ENCODE measurements at regions not wholly inside any gene's neighbourhood (a gene's known extent, or its start where the extent isn't known, plus 50 kb on each side); places are given as distances from the start of the nearest gene placed in this dataset.

- TF ChIP-seq, protein P1, sequence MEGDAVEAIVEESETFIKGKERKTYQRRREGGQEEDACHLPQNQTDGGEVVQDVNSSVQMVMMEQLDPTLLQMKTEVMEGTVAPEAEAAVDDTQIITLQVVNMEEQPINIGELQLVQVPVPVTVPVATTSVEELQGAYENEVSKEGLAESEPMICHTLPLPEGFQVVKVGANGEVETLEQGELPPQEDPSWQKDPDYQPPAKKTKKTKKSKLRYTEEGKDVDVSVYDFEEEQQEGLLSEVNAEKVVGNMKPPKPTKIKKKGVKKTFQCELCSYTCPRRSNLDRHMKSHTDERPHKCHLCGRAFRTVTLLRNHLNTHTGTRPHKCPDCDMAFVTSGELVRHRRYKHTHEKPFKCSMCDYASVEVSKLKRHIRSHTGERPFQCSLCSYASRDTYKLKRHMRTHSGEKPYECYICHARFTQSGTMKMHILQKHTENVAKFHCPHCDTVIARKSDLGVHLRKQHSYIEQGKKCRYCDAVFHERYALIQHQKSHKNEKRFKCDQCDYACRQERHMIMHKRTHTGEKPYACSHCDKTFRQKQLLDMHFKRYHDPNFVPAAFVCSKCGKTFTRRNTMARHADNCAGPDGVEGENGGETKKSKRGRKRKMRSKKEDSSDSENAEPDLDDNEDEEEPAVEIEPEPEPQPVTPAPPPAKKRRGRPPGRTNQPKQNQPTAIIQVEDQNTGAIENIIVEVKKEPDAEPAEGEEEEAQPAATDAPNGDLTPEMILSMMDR (IDR thresholded peaks at IDR 0.05) = no peak
- TF ChIP-seq POLR2AphosphoS5 (IDR thresholded peaks at IDR 0.05; ENCODE audit: low read depth, low read length) (no peak), TCF7L2 (IDR thresholded peaks at IDR 0.05; ENCODE audit: low read depth, low read length) (no peak), SIN3A (IDR thresholded peaks at IDR 0.05; ENCODE audit: borderline replicate concordance, insufficient read depth, low read depth, low read length) (no peak)
- TF ChIP-seq, protein P2, sequence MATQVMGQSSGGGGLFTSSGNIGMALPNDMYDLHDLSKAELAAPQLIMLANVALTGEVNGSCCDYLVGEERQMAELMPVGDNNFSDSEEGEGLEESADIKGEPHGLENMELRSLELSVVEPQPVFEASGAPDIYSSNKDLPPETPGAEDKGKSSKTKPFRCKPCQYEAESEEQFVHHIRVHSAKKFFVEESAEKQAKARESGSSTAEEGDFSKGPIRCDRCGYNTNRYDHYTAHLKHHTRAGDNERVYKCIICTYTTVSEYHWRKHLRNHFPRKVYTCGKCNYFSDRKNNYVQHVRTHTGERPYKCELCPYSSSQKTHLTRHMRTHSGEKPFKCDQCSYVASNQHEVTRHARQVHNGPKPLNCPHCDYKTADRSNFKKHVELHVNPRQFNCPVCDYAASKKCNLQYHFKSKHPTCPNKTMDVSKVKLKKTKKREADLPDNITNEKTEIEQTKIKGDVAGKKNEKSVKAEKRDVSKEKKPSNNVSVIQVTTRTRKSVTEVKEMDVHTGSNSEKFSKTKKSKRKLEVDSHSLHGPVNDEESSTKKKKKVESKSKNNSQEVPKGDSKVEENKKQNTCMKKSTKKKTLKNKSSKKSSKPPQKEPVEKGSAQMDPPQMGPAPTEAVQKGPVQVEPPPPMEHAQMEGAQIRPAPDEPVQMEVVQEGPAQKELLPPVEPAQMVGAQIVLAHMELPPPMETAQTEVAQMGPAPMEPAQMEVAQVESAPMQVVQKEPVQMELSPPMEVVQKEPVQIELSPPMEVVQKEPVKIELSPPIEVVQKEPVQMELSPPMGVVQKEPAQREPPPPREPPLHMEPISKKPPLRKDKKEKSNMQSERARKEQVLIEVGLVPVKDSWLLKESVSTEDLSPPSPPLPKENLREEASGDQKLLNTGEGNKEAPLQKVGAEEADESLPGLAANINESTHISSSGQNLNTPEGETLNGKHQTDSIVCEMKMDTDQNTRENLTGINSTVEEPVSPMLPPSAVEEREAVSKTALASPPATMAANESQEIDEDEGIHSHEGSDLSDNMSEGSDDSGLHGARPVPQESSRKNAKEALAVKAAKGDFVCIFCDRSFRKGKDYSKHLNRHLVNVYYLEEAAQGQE (IDR thresholded peaks at IDR 0.05; ENCODE audit: insufficient read depth in 1 of 2, low read depth in 2 of 2, low read length in 1 of 2) = no peak
These were observed 951.4 kb downstream of the SORCS3 start for GRCh38 chr10:105592468-105592867.

All from Panc1 (cell line).